Keratinocyte (primary cell): ENCODE measurements at regions not wholly inside any gene's neighbourhood (a gene's known extent, or its start where the extent isn't known, plus 50 kb on each side); places are given as distances from the start of the nearest gene placed in this dataset.

ENCODE experiments used
- CTCF ChIP-seq, 3 experiments: IDR thresholded peaks in 1 of 3; conservative IDR thresholded peaks in 1 of 3; optimal IDR thresholded peaks in 1 of 3; 2 replicates in 2 of 3; 3 replicates in 1 of 3; pipeline versions ENCODE3 to v1.5.1; 2011; ENCODE audit warnings: low read length in 3 of 3, mild to moderate bottlenecking in 3 of 3, moderate library complexity in 2 of 3, control low read depth in 1 of 3, inconsistent platforms in 1 of 3; ENCODE audit not compliant: insufficient read depth in 2 of 3; ENCODE audit errors: extremely low read depth in 1 of 3
- EZH2 ChIP-seq: IDR thresholded peaks from one replicate; pipeline ENCODE4 v1.6.1; 2012; ENCODE audit warnings: inconsistent platforms, mild to moderate bottlenecking, low read length, moderate library complexity

GRCh38 chr2:240191001-240191400 is 50.5 kb upstream of the OTOS start:
- no peak for TF ChIP-seq CTCF (optimal IDR thresholded peaks at IDR 0.05 in 1 of 3, IDR thresholded peaks at IDR 0.05 in 1 of 3, conservative IDR thresholded peaks at IDR 0.05 in 1 of 3; ENCODE audit: extremely low read depth in 1 of 3, insufficient read depth in 2 of 3, low read length in 3 of 3)
- TF ChIP-seq EZH2: no peak
